ENCODE measurements at regions not wholly inside any gene's neighbourhood (a gene's known extent, or its start where the extent isn't known, plus 50 kb on each side); places are given as distances from the start of the nearest gene placed in this dataset.

- TF ChIP-seq DEAF1 (CRISPR knock-in tag; IDR thresholded peaks at IDR 0.05) (no peak), NBN (IDR thresholded peaks at IDR 0.05; ENCODE audit: low read depth) (0 out of 2 replicates have a peak, but pooled peaks have one; percentile 22), TARDBP (IDR thresholded peaks at IDR 0.05) (no peak), DPF2 (IDR thresholded peaks at IDR 0.05) (peak; percentile 75), ZNF561 (CRISPR knock-in tag; conservative IDR thresholded peaks at IDR 0.05) (no peak), L3MBTL2 (IDR thresholded peaks at IDR 0.05) (peak; percentile 79), ZNF395 (CRISPR knock-in tag; IDR thresholded peaks at IDR 0.05) (peak; percentile 64; the same call in 1 of the 2 replicates), PKNOX1 (IDR thresholded peaks at IDR 0.05) (peak; percentile 83), CCNT2 (IDR thresholded peaks at IDR 0.05; ENCODE audit: borderline replicate concordance, extremely low read depth, insufficient read length, low read depth, low read length) (no peak), NR2C1 (IDR thresholded peaks at IDR 0.05) (no peak), NR2C1 (tag; IDR thresholded peaks at IDR 0.05) (peak; percentile 11; the same call in 1 of the 2 replicates), KLF16 (IDR thresholded peaks at IDR 0.05) (0 out of 2 replicates have a peak, but pooled peaks have one; percentile 9), ZNF592 (IDR thresholded peaks at IDR 0.05) (no peak), CC2D1A (IDR thresholded peaks at IDR 0.05) (no peak), MEIS2 (IDR thresholded peaks at IDR 0.05; ENCODE audit: partially characterized antibody) (peak; percentile 74), EGR1 (conservative IDR thresholded peaks at IDR 0.05) (no peak), HMBOX1 (IDR thresholded peaks at IDR 0.05) (peak; percentile 94), ETS1 (conservative IDR thresholded peaks at IDR 0.05; ENCODE audit: control insufficient read depth, low read depth, low read length) (no peak)
Observed at GRCh38 chr1:38265293-38266196, 219.0 kb upstream of the POU3F1 start (continued).

All from K562 (cell line).